ENCODE measurements at regions not wholly inside any gene's neighbourhood (a gene's known extent, or its start where the extent isn't known, plus 50 kb on each side); places are given as distances from the start of the nearest gene placed in this dataset.

GRCh38 chr3:176568189-176568588 is 629.1 kb downstream of the TBL1XR1 start:
- H3K4me1 Mint-ChIP-seq (ENCODE audit: low read depth, unreplicated experiment), result no peaks in the 10 kb centered on the region

GRCh38 chr3:176566757-176567156 is 630.5 kb downstream of the TBL1XR1 start:
- no peaks in the 10 kb centered on the region for H3K79me2 ChIP-seq (ENCODE audit: insufficient read depth, low read length)
- DNase-seq (ENCODE audit: low read depth) (no peak), FAIRE-seq (no peak)
- no peaks in the 10 kb centered on the region for H3K36me3 ChIP-seq (ENCODE audit: insufficient read depth, low read length)
- H3K4me3 ChIP-seq (ENCODE audit: insufficient read depth, low read depth, low read length), result no peak overlapping the region
- no peak overlapping the region for H3K4me2 ChIP-seq (ENCODE audit: low read length)
- no peaks in the 10 kb centered on the region for H3K36me3 Mint-ChIP-seq (ENCODE audit: low read depth, unreplicated experiment)
- H3K9me3 Mint-ChIP-seq (ENCODE audit: unreplicated experiment), result no peaks in the 10 kb centered on the region
- H3K27me3 Mint-ChIP-seq (ENCODE audit: low read depth, unreplicated experiment), result no peaks in the 10 kb centered on the region
- H3K27me3 ChIP-seq (ENCODE audit: insufficient read depth, low read length), result no peaks in the 10 kb centered on the region
- H3K4me3 Mint-ChIP-seq (ENCODE audit: unreplicated experiment), result no peak overlapping the region
- H3K4me1 ChIP-seq (ENCODE audit: insufficient read depth, low read length), result no peaks in the 10 kb centered on the region
- H4K20me1 ChIP-seq (ENCODE audit: insufficient read depth, low read length), result no peaks in the 10 kb centered on the region
- no peak overlapping the region for H3K9ac ChIP-seq (ENCODE audit: low read length)
- H2AFZ ChIP-seq (ENCODE audit: low read depth, low read length), result no peak overlapping the region
- no peaks in the 10 kb centered on the region for H3K4me1 Mint-ChIP-seq (ENCODE audit: low read depth, unreplicated experiment)
- TF ChIP-seq CTCF (IDR thresholded peaks at IDR 0.05; ENCODE audit: insufficient read depth, low read depth, low read length) (no peak), EZH2 (IDR thresholded peaks at IDR 0.05; ENCODE audit: insufficient read depth, low read length) (no peak)
- no peak overlapping the region for H3K27ac Mint-ChIP-seq (ENCODE audit: unreplicated experiment)
- no peaks in the 10 kb centered on the region for H3K9me3 ChIP-seq (ENCODE audit: insufficient read depth, low read depth, low read length)
- no peak overlapping the region for H3K27ac ChIP-seq (ENCODE audit: low read depth, low read length)

More at GRCh38 chr3:176568189-176568588, 629.1 kb downstream of the TBL1XR1 start:
- H3K9me3 Mint-ChIP-seq (ENCODE audit: unreplicated experiment), result no peaks in the 10 kb centered on the region
- H3K4me1 ChIP-seq (ENCODE audit: insufficient read depth, low read length), result no peaks in the 10 kb centered on the region
- no peaks in the 10 kb centered on the region for H3K27me3 Mint-ChIP-seq (ENCODE audit: low read depth, unreplicated experiment)
- no peaks in the 10 kb centered on the region for H3K36me3 ChIP-seq (ENCODE audit: insufficient read depth, low read length)
- DNase-seq (ENCODE audit: low read depth) (no peak), FAIRE-seq (no peak)
- no peak overlapping the region for H3K4me3 ChIP-seq (ENCODE audit: insufficient read depth, low read depth, low read length)
- no peak overlapping the region for H3K27ac ChIP-seq (ENCODE audit: low read depth, low read length)
- no peak overlapping the region for H3K27ac Mint-ChIP-seq (ENCODE audit: unreplicated experiment)
- no peaks in the 10 kb centered on the region for H3K27me3 ChIP-seq (ENCODE audit: insufficient read depth, low read length)
- H3K4me2 ChIP-seq (ENCODE audit: low read length), result no peak overlapping the region
- H4K20me1 ChIP-seq (ENCODE audit: insufficient read depth, low read length), result no peaks in the 10 kb centered on the region
- TF ChIP-seq CTCF (IDR thresholded peaks at IDR 0.05; ENCODE audit: insufficient read depth, low read depth, low read length) (no peak), EZH2 (IDR thresholded peaks at IDR 0.05; ENCODE audit: insufficient read depth, low read length) (no peak)
- H3K79me2 ChIP-seq (ENCODE audit: insufficient read depth, low read length), result no peaks in the 10 kb centered on the region
- no peak overlapping the region for H3K9ac ChIP-seq (ENCODE audit: low read length)
- H3K9me3 ChIP-seq (ENCODE audit: insufficient read depth, low read depth, low read length), result no peaks in the 10 kb centered on the region
- no peak overlapping the region for H2AFZ ChIP-seq (ENCODE audit: low read depth, low read length)
- H3K36me3 Mint-ChIP-seq (ENCODE audit: low read depth, unreplicated experiment), result no peaks in the 10 kb centered on the region
- no peak overlapping the region for H3K4me3 Mint-ChIP-seq (ENCODE audit: unreplicated experiment)

- Histone ChIP-seq H3K27me3 (ENCODE audit: insufficient read depth, low read length) (no peaks in the 10 kb centered on the region), H3K79me2 (ENCODE audit: insufficient read depth, low read length) (no peaks in the 10 kb centered on the region), H3K27ac (ENCODE audit: low read depth, low read length) (no peak overlapping the region), H3K4me1 (ENCODE audit: insufficient read depth, low read length) (no peaks in the 10 kb centered on the region), H3K9ac (ENCODE audit: low read length) (no peak overlapping the region), H3K36me3 (ENCODE audit: insufficient read depth, low read length) (no peaks in the 10 kb centered on the region), H3K4me2 (ENCODE audit: low read length) (no peak overlapping the region), H4K20me1 (ENCODE audit: insufficient read depth, low read length) (no peaks in the 10 kb centered on the region), H3K9me3 (ENCODE audit: insufficient read depth, low read depth, low read length) (no peaks in the 10 kb centered on the region), H2AFZ (ENCODE audit: low read depth, low read length) (no peak overlapping the region), H3K4me3 (ENCODE audit: insufficient read depth, low read depth, low read length) (no peak overlapping the region)
- no peaks in the 10 kb centered on the region for H3K36me3 Mint-ChIP-seq (ENCODE audit: low read depth, unreplicated experiment)
- H3K27me3 Mint-ChIP-seq (ENCODE audit: low read depth, unreplicated experiment), result no peaks in the 10 kb centered on the region
- TF ChIP-seq EZH2 (IDR thresholded peaks at IDR 0.05; ENCODE audit: insufficient read depth, low read length) (no peak), CTCF (IDR thresholded peaks at IDR 0.05; ENCODE audit: insufficient read depth, low read depth, low read length) (no peak)
- DNase-seq (ENCODE audit: low read depth), result no peak
- FAIRE-seq, result no peak
- H3K4me1 Mint-ChIP-seq (ENCODE audit: low read depth, unreplicated experiment), result no peaks in the 10 kb centered on the region
- H3K4me3 Mint-ChIP-seq (ENCODE audit: unreplicated experiment), result no peak overlapping the region
- H3K9me3 Mint-ChIP-seq (ENCODE audit: unreplicated experiment), result no peaks in the 10 kb centered on the region
- no peak overlapping the region for H3K27ac Mint-ChIP-seq (ENCODE audit: unreplicated experiment)
These were observed 635.0 kb downstream of the TBL1XR1 start for GRCh38 chr3:176562331-176562730.

All from astrocyte (in vitro differentiated cells and primary cell).